MM.1S (cell line): ENCODE measurements at regions not wholly inside any gene's neighbourhood (a gene's known extent, or its start where the extent isn't known, plus 50 kb on each side); places are given as distances from the start of the nearest gene placed in this dataset.

Source experiments
- DNase-seq: peaks from one replicate; pipeline ENCODE4 v3.0.0-alpha.2; 2015
- H2AFZ ChIP-seq: fragments of 300-600 bp; sonication (generic); 2 replicates; pipeline ENCODE4 v1.6.0; 2016; ENCODE audit warnings: antibody characterized with exemption, low read length
- H3F3A ChIP-seq: fragments of 300-600 bp; sonication (generic); 2 replicates; pipeline ENCODE4 v1.6.1; 2016; ENCODE audit warnings: mild to moderate bottlenecking, antibody characterized with exemption, low read length, moderate library complexity, mixed read lengths; ENCODE audit not compliant: insufficient read depth
- H3K27ac ChIP-seq: fragments of 300-600 bp; sonication (generic); 2 replicates; pipeline ENCODE4 v1.5.1; 2016; ENCODE audit warnings: mild to moderate bottlenecking, low read length
- H3K27me3 ChIP-seq: fragments of 300-600 bp; sonication (generic); replicated peaks from 2 replicates; pipeline ENCODE4 v1.6.0; 2016; ENCODE audit warnings: low read length; ENCODE audit not compliant: insufficient read depth
- H3K36me3 ChIP-seq: fragments of 300-600 bp; sonication (generic); replicated peaks from 2 replicates; pipeline ENCODE4 v1.6.1; 2016; ENCODE audit warnings: mild to moderate bottlenecking, low read length, mixed read lengths; ENCODE audit not compliant: insufficient read depth
- H3K4me1 ChIP-seq: fragments of 300-600 bp; sonication (generic); 2 replicates; pipeline ENCODE4 v1.6.1; 2016; ENCODE audit warnings: low read length, mixed read lengths
- H3K4me2 ChIP-seq: fragments of 300-600 bp; sonication (generic); 2 replicates; pipeline ENCODE4 v1.6.0; 2016; ENCODE audit warnings: low read depth, low read length
- H3K4me3 ChIP-seq: fragments of 300-600 bp; sonication (generic); 2 replicates; pipeline ENCODE4 v1.5.1; 2016; ENCODE audit warnings: low read length, mixed read lengths
- H3K79me2 ChIP-seq: fragments of 300-600 bp; sonication (generic); 2 replicates; pipeline ENCODE4 v1.6.1; 2016; ENCODE audit warnings: mixed run types, low read length, mixed read lengths
- H3K9ac ChIP-seq: fragments of 300-600 bp; sonication (generic); 2 replicates; pipeline ENCODE4 v1.6.1; 2016; ENCODE audit warnings: low read length, mixed read lengths
- H3K9me2 ChIP-seq: fragments of 300-600 bp; sonication (generic); replicated peaks from 2 replicates; pipeline ENCODE4 v1.6.1; 2016; ENCODE audit warnings: mild to moderate bottlenecking, low read length, mixed read lengths; ENCODE audit not compliant: insufficient read depth
- H3K9me3 ChIP-seq: fragments of 300-600 bp; sonication (generic); replicated peaks from 2 replicates; pipeline ENCODE4 v1.6.1; 2016; ENCODE audit warnings: mild to moderate bottlenecking, low read length, mixed read lengths; ENCODE audit not compliant: insufficient read depth
- H4K20me1 ChIP-seq: fragments of 300-600 bp; sonication (generic); 2 replicates; pipeline ENCODE4 v1.6.1; 2016; ENCODE audit warnings: mild to moderate bottlenecking, low read length, moderate library complexity, mixed read lengths; ENCODE audit not compliant: insufficient read depth
- CTCF ChIP-seq: fragments of 300-600 bp; sonication (generic); IDR thresholded peaks from 2 replicates; pipeline ENCODE4 v1.5.1; 2016; ENCODE audit warnings: antibody characterized with exemption, low read length, mixed read lengths
- EZH2 ChIP-seq: fragments of 300-600 bp; sonication (generic); optimal IDR thresholded peaks from 2 replicates; pipeline ENCODE3; 2017; ENCODE audit warnings: low read depth, mild to moderate bottlenecking, antibody characterized with exemption, low read length, mixed read lengths
- EZH2phosphoT487 ChIP-seq: fragments of 300-600 bp; sonication (generic); IDR thresholded peaks from 2 replicates; pipeline ENCODE4 v1.6.1; 2018; ENCODE audit warnings: antibody characterized with exemption, low read length

DNA sequence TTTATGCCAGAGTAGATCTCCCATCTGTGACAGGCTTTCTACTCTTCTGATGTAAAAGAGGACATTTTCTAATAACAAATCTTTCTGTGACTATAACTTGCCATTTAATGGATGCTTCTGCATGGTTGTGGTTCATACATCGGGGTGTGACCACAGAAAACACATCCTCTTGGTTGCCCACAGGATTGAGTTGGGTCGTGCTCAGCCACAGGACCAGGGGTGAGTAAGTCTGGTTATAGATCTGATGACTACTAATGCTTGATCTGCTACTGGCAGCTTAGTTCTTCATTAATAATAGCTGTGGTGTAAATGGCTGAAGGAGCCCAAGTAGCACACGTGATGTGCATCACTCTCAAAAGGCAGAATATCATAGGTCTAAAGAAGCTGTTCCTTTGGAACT, 328.2 kb downstream of the RWDD3 start:
- H3K9me2 ChIP-seq, result no peaks in the 10 kb centered on the region

GRCh38 chr1:95572002-95572401, 338.0 kb downstream of the RWDD3 start:
- H3K4me2 ChIP-seq, result no peak overlapping the region
- H4K20me1 ChIP-seq, result no peaks in the 10 kb centered on the region
- no peak for DNase-seq
- H3F3A ChIP-seq, result no peaks in the 10 kb centered on the region
- no peaks in the 10 kb centered on the region for H3K9me3 ChIP-seq
- no peaks in the 10 kb centered on the region for H3K4me1 ChIP-seq
- no peaks in the 10 kb centered on the region for H3K27me3 ChIP-seq
- H3K27ac ChIP-seq, result no peak overlapping the region
- H3K36me3 ChIP-seq, result no peaks in the 10 kb centered on the region
- no peak overlapping the region for H3K9ac ChIP-seq
- H3K9me2 ChIP-seq, result no peaks in the 10 kb centered on the region
- H3K79me2 ChIP-seq, result no peaks in the 10 kb centered on the region
- H3K4me3 ChIP-seq, result no peak overlapping the region
- TF ChIP-seq EZH2phosphoT487 (no peak), CTCF (no peak), EZH2 (no peak)
- no peak overlapping the region for H2AFZ ChIP-seq

More for the DNA sequence above, 328.2 kb downstream of the RWDD3 start:
- Histone ChIP-seq H3K4me2 (no peak overlapping the region), H4K20me1 (no peaks in the 10 kb centered on the region), H3K79me2 (no peaks in the 10 kb centered on the region), H2AFZ (no peak overlapping the region), H3K4me1 (no peaks in the 10 kb centered on the region), H3K36me3 (no peaks in the 10 kb centered on the region), H3K9me3 (no peaks in the 10 kb centered on the region), H3K4me3 (no peak overlapping the region), H3K27me3 (no peaks in the 10 kb centered on the region), H3F3A (no peaks in the 10 kb centered on the region), H3K27ac (no peak overlapping the region), H3K9ac (no peak overlapping the region)
- TF ChIP-seq EZH2phosphoT487 (no peak), EZH2 (no peak), CTCF (no peak)
- DNase-seq, result no peak

DNA sequence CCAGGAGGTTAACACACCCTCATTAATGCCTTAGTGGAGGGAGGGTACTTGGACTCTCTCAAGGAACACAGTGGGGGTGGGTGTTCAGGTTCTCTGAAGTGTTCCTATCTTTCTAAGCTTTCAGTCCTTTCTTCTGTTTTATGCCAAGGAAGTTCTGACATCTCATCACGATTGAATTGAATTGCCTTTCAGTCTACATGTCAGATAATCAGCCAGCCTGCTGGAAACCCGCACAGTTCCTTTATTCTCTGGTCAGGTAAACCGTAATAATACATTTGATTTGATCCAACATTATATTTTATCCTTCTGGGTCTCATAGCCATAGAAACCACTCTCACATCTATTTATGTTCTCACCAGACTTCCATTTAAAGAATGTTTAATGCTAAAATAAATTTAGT, 339.0 kb downstream of the RWDD3 start:
- no peak overlapping the region for H3K9ac ChIP-seq
- H3K9me3 ChIP-seq, result no peaks in the 10 kb centered on the region
- no peaks in the 10 kb centered on the region for H3K4me1 ChIP-seq
- H3K27ac ChIP-seq, result no peak overlapping the region
- no peaks in the 10 kb centered on the region for H3K9me2 ChIP-seq
- no peaks in the 10 kb centered on the region for H3K36me3 ChIP-seq
- no peak overlapping the region for H2AFZ ChIP-seq
- no peak overlapping the region for H3K4me2 ChIP-seq
- no peak overlapping the region for H3K4me3 ChIP-seq
- DNase-seq, result no peak
- H3K27me3 ChIP-seq, result no peaks in the 10 kb centered on the region
- H3K79me2 ChIP-seq, result no peaks in the 10 kb centered on the region
- TF ChIP-seq EZH2 (no peak), CTCF (no peak), EZH2phosphoT487 (no peak)
- H4K20me1 ChIP-seq, result no peaks in the 10 kb centered on the region
- no peaks in the 10 kb centered on the region for H3F3A ChIP-seq
